B cell (primary cell): ENCODE measurements at regions not wholly inside any gene's neighbourhood (a gene's known extent, or its start where the extent isn't known, plus 50 kb on each side); places are given as distances from the start of the nearest gene placed in this dataset.

Experiments
- ATAC-seq: fragments of 200-7000 bp; cut with Tn5 transposase; one replicate; pipeline ENCODE4 v1.10.0; 2021; ENCODE audit warnings: low read depth, mild to moderate bottlenecking, moderate number of reproducible peaks, moderate library complexity
- CTCF ChIA-PET: fragments of 350-600 bp; sonication (Branson Sonifier 250); formaldehyde crosslinking; loops from one replicate; lab custom pipeline; 2021; ENCODE audit warnings: antibody characterized with exemption, inconsistent platforms; lab: Charles Lee
- POLR2A ChIA-PET: fragments of 350-600 bp; sonication (Branson Sonifier 250); formaldehyde crosslinking; loops from one replicate; lab custom pipeline; 2021; ENCODE audit warnings: antibody characterized with exemption; lab: Charles Lee
- DNase-seq: peaks from one replicate; pipeline ENCODE4 v3.0.0; 2013
- H2AFZ ChIP-seq: 2 replicates; pipeline ENCODE4 v1.6.1; 2012; ENCODE audit warnings: mild to moderate bottlenecking, low read depth, low read length; ENCODE audit not compliant: insufficient read depth, poor library complexity, severe bottlenecking
- H3K27ac ChIP-seq, 2 donors: 1 replicate in 1 of 2; 2 replicates in 1 of 2; pipeline ENCODE4 v1.5.1; 2012 to 2013; ENCODE audit warnings: low read length in 2 of 2, mild to moderate bottlenecking in 2 of 2, moderate library complexity in 1 of 2
- H3K27me3 ChIP-seq, 4 experiments: fragments of 200-600 bp in 1 of 4; sonication (generic) in 1 of 4; replicated peaks in 1 of 4; 1 replicate in 2 of 4; 2 replicates in 2 of 4; pipeline versions ENCODE4 v1.6.1 to v1.7.0; 2013 to 2016; ENCODE audit warnings: low read length in 3 of 4, mild to moderate bottlenecking in 2 of 4, mixed read lengths in 1 of 4, moderate library complexity in 1 of 4; ENCODE audit not compliant: insufficient read depth in 4 of 4, control insufficient read depth in 3 of 4; ENCODE audit errors: control extremely low read depth in 1 of 4
- H3K36me3 ChIP-seq, 2 experiments: replicated peaks in 1 of 2; 1 replicate in 1 of 2; 2 replicates in 1 of 2; pipeline versions ENCODE4 v1.6.1 to v1.7.1; 2013; ENCODE audit warnings: low read length in 1 of 2; ENCODE audit not compliant: insufficient read depth in 2 of 2, control insufficient read depth in 1 of 2; ENCODE audit errors: control extremely low read depth in 1 of 2, extremely low read depth in 1 of 2
- H3K4me1 ChIP-seq, 2 donors: fragments of 200-600 bp in 1 of 2; sonication (generic) in 1 of 2; 1 replicate in 1 of 2; 2 replicates in 1 of 2; pipeline versions ENCODE4 v1.5.1 to v1.6.1; 2013 to 2017; ENCODE audit warnings: low read length in 2 of 2; ENCODE audit not compliant: control insufficient read depth in 2 of 2, insufficient read depth in 2 of 2
- H3K4me2 ChIP-seq: replicated peaks from 2 replicates; pipeline ENCODE3; 2012; ENCODE audit warnings: mild to moderate bottlenecking, low read depth, low read length; ENCODE audit not compliant: poor library complexity, severe bottlenecking
- H3K4me3 ChIP-seq, 5 experiments: fragments of 200-600 bp in 1 of 5; sonication (generic) in 1 of 5; 1 replicate in 3 of 5; 2 replicates in 2 of 5; pipeline versions ENCODE4 v1.5.1 to v1.7.0; 2011 to 2016; ENCODE audit warnings: low read length in 4 of 5, mild to moderate bottlenecking in 4 of 5, low read depth in 2 of 5, control low read depth in 1 of 5, moderate library complexity in 1 of 5; ENCODE audit not compliant: insufficient read depth in 1 of 5; ENCODE audit errors: control extremely low read depth in 1 of 5, extremely low read depth in 1 of 5
- H3K79me2 ChIP-seq: fragments of 200-600 bp; sonication (generic); one replicate; pipeline ENCODE4 v1.6.0; 2016; ENCODE audit warnings: low read length; ENCODE audit not compliant: control insufficient read depth, insufficient read depth
- H3K9ac ChIP-seq: fragments of 200-600 bp; sonication (generic); 2 replicates; pipeline ENCODE4 v1.6.1; 2017; ENCODE audit warnings: mild to moderate bottlenecking, low read length, moderate library complexity
- H3K9me3 ChIP-seq, 3 donors: one replicate each; pipeline versions ENCODE4 v1.6.1 to v1.7.1; 2013; ENCODE audit warnings: low read length in 2 of 3; ENCODE audit not compliant: control insufficient read depth in 2 of 3, insufficient read depth in 1 of 3; ENCODE audit errors: control extremely low read depth in 1 of 3
- H4K20me1 ChIP-seq: 2 replicates; pipeline ENCODE4 v1.6.0; 2012; ENCODE audit warnings: mild to moderate bottlenecking, low read length; ENCODE audit not compliant: insufficient read depth, control insufficient read depth, poor library complexity, severe bottlenecking
- H3K27ac Mint-ChIP-seq: one replicate; pipeline ENCODE4 v1.8.0; 2021; ENCODE audit warnings: mixed read lengths
- H3K27me3 Mint-ChIP-seq: one replicate; pipeline ENCODE4 v1.8.0; 2021; ENCODE audit warnings: mixed read lengths
- H3K4me1 Mint-ChIP-seq: one replicate; pipeline ENCODE4 v1.8.0; 2021; ENCODE audit warnings: mixed read lengths
- H3K4me3 Mint-ChIP-seq: one replicate; pipeline ENCODE4 v1.8.0; 2021; ENCODE audit warnings: mixed read lengths
- H3K9me3 Mint-ChIP-seq: one replicate; pipeline ENCODE4 v1.8.0; 2022; ENCODE audit warnings: mixed read lengths; ENCODE audit not compliant: insufficient read depth
- CTCF ChIP-seq: fragments of 200-600 bp; IDR thresholded peaks from one replicate; pipeline ENCODE4 v1.8.0; 2022; ENCODE audit warnings: antibody characterized with exemption, mild to moderate bottlenecking
- EZH2 ChIP-seq: IDR thresholded peaks from 2 replicates; pipeline ENCODE4 v1.6.1; 2012; ENCODE audit warnings: borderline replicate concordance, low read depth, mild to moderate bottlenecking, moderate library complexity, low read length; ENCODE audit not compliant: insufficient read depth, poor library complexity, severe bottlenecking
- WGBS: methylation state at CpG from one replicate; pipeline ENCODE4 v1.1.5; 2013; ENCODE audit warnings: missing lambda C conversion rate; ENCODE audit not compliant: insufficient coverage; 5-methylcytosine and 5-hydroxymethylcytosine counted together
- intact Hi-C: fragments of 100-400 bp; cut with micrococcal nuclease; formaldehyde crosslinking; loops from one replicate; pipeline ENCODE4 v1.10.0; 2022

- no peak for DNase-seq
- Mint-ChIP-seq H3K4me1 (no peaks in the 10 kb centered on the region), H3K9me3 (no peaks in the 10 kb centered on the region), H3K4me3 (no peak overlapping the region), H3K27ac (no peak overlapping the region), H3K27me3 (peaks cover 13% of the 10 kb centered on the region)
- intact Hi-C loops, result no loop called here
- ChIA-PET CTCF (no interaction called here), POLR2A (no interaction called here)
- Histone ChIP-seq H3K79me2 (no peaks in the 10 kb centered on the region), H3K27me3 (peaks cover 0 to 5% (median 0%) of the 10 kb centered on the region in 4 experiments), H3K36me3 (no peaks in the 10 kb centered on the region), H4K20me1 (no peaks in the 10 kb centered on the region), H3K9me3 (peaks cover 0 to 2% (median 0%) of the 10 kb centered on the region in 3 donors), H2AFZ (no peak overlapping the region), H3K4me3 (no peak overlapping the region), H3K9ac (no peak overlapping the region), H3K4me1 (no peaks in the 10 kb centered on the region), H3K27ac (no peak overlapping the region), H3K4me2 (no peak overlapping the region)
- no peak for ATAC-seq
- TF ChIP-seq CTCF (no peak), EZH2 (no peak)
- WGBS, result no CpG with 5 or more reads among the region's 2 CpGs
These were observed 145.7 kb upstream of the LMNTD1 start for GRCh38 chr12:25698772-25699171.

GRCh38 chr12:25699454-25699853, 146.4 kb upstream of the LMNTD1 start:
- no peak overlapping the region for H3K4me3 ChIP-seq
- peaks cover 0 to 5% (median 0%) of the 10 kb centered on the region in 4 experiments for H3K27me3 ChIP-seq
- no peak overlapping the region for H3K27ac Mint-ChIP-seq
- intact Hi-C loops, result no loop called here
- ATAC-seq (no peak), DNase-seq (no peak)
- no peaks in the 10 kb centered on the region for H3K36me3 ChIP-seq
- no peak overlapping the region for H3K4me3 Mint-ChIP-seq
- TF ChIP-seq EZH2 (no peak), CTCF (no peak)
- WGBS, result no CpG with 5 or more reads among the region's 1 CpG
- H3K9me3 Mint-ChIP-seq, result no peaks in the 10 kb centered on the region
- no peaks in the 10 kb centered on the region for H3K4me1 ChIP-seq
- ChIA-PET CTCF (no interaction called here), POLR2A (no interaction called here)
- H2AFZ ChIP-seq, result no peak overlapping the region
- no peak overlapping the region for H3K4me2 ChIP-seq
- H3K27ac ChIP-seq, result no peak overlapping the region
- peaks cover 0 to 2% (median 0%) of the 10 kb centered on the region in 3 donors for H3K9me3 ChIP-seq
- peaks cover 9% of the 10 kb centered on the region for H3K27me3 Mint-ChIP-seq
- no peak overlapping the region for H3K9ac ChIP-seq
- H3K4me1 Mint-ChIP-seq, result no peaks in the 10 kb centered on the region
- H3K79me2 ChIP-seq, result no peaks in the 10 kb centered on the region
- no peaks in the 10 kb centered on the region for H4K20me1 ChIP-seq
